Inflammatory macrophage (primary cell): ENCODE measurements at regions not wholly inside any gene's neighbourhood (a gene's known extent, or its start where the extent isn't known, plus 50 kb on each side); places are given as distances from the start of the nearest gene placed in this dataset.

Source experiments
- DNase-seq, 2 donors: peaks; one replicate each; pipeline ENCODE4 v3.0.0-alpha.2; 2020 to 2022

GRCh38 chr14:26856876-26857518 lies 259.2 kb upstream of the NOVA1 start:
- no peak for DNase-seq

DNA sequence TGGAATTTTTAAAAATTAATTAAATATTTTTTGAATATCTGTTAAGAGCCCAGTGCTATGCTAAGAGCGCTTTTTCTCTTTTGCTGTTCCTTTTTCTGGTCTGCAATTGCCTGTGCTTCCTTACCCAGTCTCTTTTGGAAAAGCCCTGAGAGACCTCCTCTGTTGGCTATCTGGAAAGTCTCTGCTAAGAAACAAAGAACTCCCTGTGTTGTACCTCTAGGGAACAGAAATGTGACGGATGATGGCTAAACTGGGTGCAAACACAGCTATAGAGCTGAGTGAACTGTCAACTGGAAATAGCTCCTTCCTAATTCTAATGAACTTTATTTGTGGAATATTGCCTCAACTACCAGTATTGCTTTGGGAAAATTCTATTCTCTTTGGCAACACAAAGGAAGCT lies 261.6 kb upstream of the NOVA1 start:
- no peak for DNase-seq

DNA sequence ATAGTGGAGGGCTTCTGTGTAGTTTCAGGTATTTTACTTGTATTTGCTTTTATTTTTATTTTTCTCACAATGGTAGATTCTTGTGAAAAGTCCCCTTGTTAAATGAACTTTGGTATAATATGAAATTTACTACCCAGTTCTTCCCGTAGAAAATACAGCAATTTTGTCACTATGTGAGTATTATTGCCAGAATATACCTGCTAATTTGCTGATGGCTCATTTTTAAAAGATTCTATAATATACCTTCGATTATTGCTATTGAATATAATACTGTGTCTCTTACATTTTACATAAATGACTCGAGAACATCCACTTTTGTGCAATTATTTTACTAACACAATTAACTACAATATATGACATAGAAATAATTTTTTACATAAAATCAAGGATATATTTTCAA lies 262.3 kb upstream of the NOVA1 start:
- DNase-seq: no peak

- no peak for DNase-seq
These were observed 265.9 kb upstream of the NOVA1 start for GRCh38 chr14:26863736-26864135.

DNA sequence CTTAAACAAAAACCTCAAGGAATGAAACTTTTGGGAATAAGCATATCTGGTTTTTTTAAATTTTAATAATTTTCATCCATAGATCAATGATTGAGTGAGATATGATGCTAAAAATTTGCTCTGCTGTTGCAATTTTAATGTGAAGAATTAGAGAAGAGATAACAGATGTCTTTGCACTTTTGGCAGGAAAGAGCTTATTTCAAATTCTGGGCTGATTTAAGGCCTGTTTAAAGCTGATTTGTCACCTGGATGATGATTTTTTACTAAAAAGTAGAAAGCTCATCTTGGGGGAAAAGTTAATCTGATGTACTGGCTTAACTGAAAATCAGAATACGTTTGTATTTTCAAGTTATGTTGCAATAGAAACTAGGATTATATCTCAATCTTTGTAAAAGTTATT lies 268.9 kb upstream of the NOVA1 start:
- no peak for DNase-seq

DNA sequence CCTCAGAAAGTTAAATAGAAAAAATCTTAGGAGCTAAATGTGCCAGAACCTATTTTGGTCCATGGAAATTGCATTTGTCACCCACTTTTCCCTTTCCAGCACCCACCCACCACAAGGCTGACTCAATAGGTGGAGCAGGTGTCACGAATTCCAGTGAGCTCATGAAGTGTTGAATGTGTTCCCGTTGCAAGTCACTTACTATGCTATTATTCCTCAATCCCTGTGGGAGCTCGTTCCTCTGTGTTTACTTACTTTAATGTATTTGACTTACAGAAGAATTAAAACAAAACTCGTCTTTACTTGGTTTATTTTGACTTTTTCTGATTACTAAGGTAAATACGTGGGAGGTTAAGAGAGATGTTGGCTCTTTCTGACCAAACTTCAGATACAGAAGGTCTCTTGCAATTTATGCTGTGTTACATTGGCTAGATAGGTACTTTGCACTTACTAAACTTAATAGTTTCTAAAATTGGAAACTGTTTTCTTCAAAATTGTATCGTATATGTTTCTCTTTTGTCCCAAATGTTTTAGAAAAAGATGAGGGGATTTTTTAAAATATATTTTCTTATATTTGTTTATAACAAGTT lies 269.4 kb upstream of the NOVA1 start:
- DNase-seq: no peak

DNA sequence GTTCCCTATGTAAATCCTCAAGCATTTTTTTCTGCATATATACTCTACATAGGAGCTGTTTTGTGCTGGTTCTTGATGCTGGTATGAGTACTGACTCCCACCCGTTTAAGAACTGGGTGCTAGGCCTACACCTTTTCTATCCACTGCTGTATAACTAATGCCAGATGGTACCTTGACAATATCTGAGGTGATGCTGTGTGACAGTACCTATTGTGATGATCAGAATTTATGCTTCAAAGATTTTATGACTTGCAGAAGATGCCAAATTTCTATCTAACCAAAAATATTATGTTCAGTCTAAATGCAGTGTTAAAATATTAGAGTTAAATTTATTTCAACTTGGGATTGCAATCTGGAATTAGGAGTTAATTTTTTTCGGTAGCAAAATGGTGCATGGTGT lies 272.3 kb upstream of the NOVA1 start:
- no peak for DNase-seq

GRCh38 chr14:26870722-26871617 lies 273.1 kb upstream of the NOVA1 start:
- DNase-seq: no peak

GRCh38 chr14:26872515-26873361 lies 274.9 kb upstream of the NOVA1 start:
- no peak for DNase-seq

- no peak for DNase-seq
These were observed 275.6 kb upstream of the NOVA1 start for GRCh38 chr14:26873362-26873960.

GRCh38 chr14:26887847-26888246 lies 290.0 kb upstream of the NOVA1 start:
- DNase-seq: no peak

- DNase-seq: no peak
These were observed 290.8 kb upstream of the NOVA1 start for GRCh38 chr14:26888592-26888991.

GRCh38 chr14:26896447-26896846 lies 298.6 kb upstream of the NOVA1 start:
- DNase-seq: no peak

DNA sequence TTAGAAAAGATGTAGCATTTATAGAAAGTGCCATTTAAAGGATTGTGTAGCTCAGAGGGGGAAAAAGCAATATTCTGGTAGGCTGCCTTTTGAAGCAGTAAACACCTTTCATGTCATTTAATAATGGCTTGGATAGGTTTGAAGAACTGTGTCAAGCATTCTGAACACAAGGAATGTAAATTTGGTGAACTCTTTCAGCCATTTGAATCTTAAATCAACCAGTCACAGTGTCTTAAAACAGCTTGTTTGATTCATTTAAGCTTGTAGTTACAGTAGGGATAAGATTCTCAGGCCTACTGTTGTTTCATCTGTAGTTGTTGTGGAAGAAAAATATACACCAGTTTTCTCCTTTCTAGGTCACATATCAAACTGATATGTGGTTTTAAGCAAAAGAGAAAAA lies 299.4 kb upstream of the NOVA1 start:
- DNase-seq: no peak

GRCh38 chr14:26905229-26905628 lies 307.4 kb upstream of the NOVA1 start:
- no peak for DNase-seq

DNA sequence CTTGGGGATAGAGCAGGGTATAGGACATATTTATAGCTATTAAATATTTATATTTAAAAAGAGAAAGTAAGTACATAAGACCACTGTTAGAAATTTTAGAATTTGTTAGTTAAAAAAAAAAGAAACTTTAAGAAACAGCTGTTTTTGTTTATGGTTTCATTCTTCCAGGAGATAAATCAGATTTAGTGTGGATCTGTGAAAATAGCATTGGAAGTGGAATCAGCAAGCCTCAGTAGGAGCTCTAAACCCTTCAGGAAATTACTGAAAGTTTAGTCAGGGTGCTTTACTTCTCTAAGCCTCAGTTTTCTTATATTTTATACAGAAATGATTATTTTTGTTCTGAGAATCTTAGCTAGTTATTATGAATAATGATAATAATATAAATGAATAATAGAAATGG lies 316.0 kb upstream of the NOVA1 start:
- no peak for DNase-seq

- DNase-seq: no peak
These were observed 319.3 kb upstream of the NOVA1 start for GRCh38 chr14:26917086-26917485.

DNA sequence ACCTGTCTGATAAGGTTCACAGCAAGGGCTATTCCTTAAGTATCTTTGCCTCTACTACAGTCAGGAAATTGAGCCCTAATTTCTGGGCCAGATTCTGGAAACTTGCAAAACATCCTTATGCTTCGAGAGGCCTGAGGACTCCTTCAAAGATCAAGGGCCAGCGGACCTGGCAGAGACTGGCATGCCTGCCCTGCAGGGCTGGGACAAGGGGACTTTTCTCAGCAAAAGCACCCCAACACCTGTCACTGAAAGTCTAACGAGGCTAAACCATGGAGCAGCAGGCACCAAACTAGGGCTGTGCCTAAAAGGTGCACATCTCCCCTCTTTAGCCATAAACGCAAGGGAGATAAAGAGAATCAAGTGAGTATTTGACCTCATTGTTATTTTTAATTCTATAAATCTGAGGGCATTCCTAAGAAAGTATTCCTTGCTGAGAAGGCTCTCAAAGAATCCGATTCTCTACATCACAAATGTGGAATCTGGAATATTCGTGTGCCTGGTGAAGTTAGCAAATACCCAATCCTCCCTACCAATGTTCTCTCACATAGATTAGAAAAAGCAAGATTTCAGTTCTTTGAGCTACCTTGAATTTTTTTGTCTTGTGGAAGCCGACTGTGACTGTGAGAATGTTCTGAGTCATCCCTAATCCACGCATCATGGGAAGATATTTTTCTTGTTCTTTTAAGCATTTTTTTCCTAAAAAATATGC lies 328.2 kb upstream of the NOVA1 start:
- DNase-seq: no peak

DNA sequence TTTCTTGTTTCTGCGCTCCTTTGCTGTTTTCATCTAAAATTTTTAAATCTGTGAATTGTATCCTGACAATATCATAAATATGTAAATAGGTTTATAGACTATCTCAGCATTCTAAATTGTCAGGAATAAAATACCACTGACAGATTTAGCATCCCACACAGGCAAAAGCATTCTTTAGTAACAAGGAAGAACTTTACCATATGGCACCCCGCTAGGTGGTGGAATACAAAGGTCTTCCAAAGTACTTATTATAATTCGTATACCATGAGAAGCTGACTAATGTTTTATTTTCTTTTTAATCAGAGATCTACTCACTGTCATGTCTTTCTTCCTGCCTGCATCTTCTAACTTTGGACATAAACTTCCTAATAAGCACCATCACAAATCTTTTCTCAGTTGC lies 328.8 kb upstream of the NOVA1 start:
- DNase-seq: no peak

DNA sequence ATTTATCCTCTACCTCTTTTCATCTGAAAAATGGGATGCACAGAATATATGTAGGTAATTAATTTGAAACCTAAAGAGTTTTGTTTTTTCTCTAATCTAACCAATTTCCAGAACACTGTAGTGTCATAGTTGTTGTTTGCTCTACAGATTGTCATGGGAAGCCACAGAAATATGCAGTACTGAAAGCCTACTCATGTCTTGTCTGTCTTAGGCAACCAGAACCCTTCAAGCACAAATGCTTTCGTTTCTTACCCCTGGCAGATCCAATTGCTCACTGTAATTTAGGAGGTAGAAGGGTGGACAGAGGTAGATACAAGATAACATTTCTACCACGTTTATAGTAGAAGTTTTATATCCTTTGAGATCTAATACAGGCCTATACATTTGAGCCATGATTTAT lies 330.2 kb upstream of the NOVA1 start:
- no peak for DNase-seq

- DNase-seq: no peak
These were observed 331.5 kb upstream of the NOVA1 start for GRCh38 chr14:26929361-26929760.

- DNase-seq: no peak
These were observed 332.7 kb upstream of the NOVA1 start for GRCh38 chr14:26930576-26930975.
